ENCODE measurements at regions not wholly inside any gene's neighbourhood (a gene's known extent, or its start where the extent isn't known, plus 50 kb on each side); places are given as distances from the start of the nearest gene placed in this dataset.

- TF ChIP-seq CTCF (conservative IDR thresholded peaks at IDR 0.05; ENCODE audit: low read depth, low read length) = no peak
- no peak for DNase-seq (ENCODE audit: low read depth)
- H3K4me3 ChIP-seq (ENCODE audit: low read depth, low read length) = no peak overlapping the region
Observed at GRCh38 chr1:5456090-5456811, 536.0 kb downstream of the NPHP4 start.

- H3K4me3 ChIP-seq (ENCODE audit: low read depth, low read length) = no peak overlapping the region
- DNase-seq (ENCODE audit: low read depth) = no peak
- TF ChIP-seq CTCF (conservative IDR thresholded peaks at IDR 0.05; ENCODE audit: low read depth, low read length) = no peak
Observed at GRCh38 chr1:5455651-5456050, 536.6 kb downstream of the NPHP4 start.

GRCh38 chr1:5455056-5455455 is 537.2 kb downstream of the NPHP4 start:
- TF ChIP-seq CTCF (conservative IDR thresholded peaks at IDR 0.05; ENCODE audit: low read depth, low read length) = no peak
- no peak overlapping the region for H3K4me3 ChIP-seq (ENCODE audit: low read depth, low read length)
- no peak for DNase-seq (ENCODE audit: low read depth)

GRCh38 chr1:5453347-5453746 is 538.9 kb downstream of the NPHP4 start:
- H3K4me3 ChIP-seq (ENCODE audit: low read depth, low read length) = no peak overlapping the region
- TF ChIP-seq CTCF (conservative IDR thresholded peaks at IDR 0.05; ENCODE audit: low read depth, low read length) = no peak

GRCh38 chr1:5451671-5452070 is 540.6 kb downstream of the NPHP4 start:
- H3K4me3 ChIP-seq (ENCODE audit: low read depth, low read length) = no peak overlapping the region
- no peak for TF ChIP-seq CTCF (conservative IDR thresholded peaks at IDR 0.05; ENCODE audit: low read depth, low read length)

More at GRCh38 chr1:5453347-5453746, 538.9 kb downstream of the NPHP4 start:
- DNase-seq (ENCODE audit: low read depth) = no peak

GRCh38 chr1:5448486-5448885 is 543.7 kb downstream of the NPHP4 start:
- TF ChIP-seq CTCF (conservative IDR thresholded peaks at IDR 0.05; ENCODE audit: low read depth, low read length) = no peak
- DNase-seq (ENCODE audit: low read depth) = no peak
- no peak overlapping the region for H3K4me3 ChIP-seq (ENCODE audit: low read depth, low read length)

More at GRCh38 chr1:5451671-5452070, 540.6 kb downstream of the NPHP4 start:
- no peak for DNase-seq (ENCODE audit: low read depth)

- no peak overlapping the region for H3K4me3 ChIP-seq (ENCODE audit: low read depth, low read length)
- TF ChIP-seq CTCF (conservative IDR thresholded peaks at IDR 0.05; ENCODE audit: low read depth, low read length) = no peak
- no peak for DNase-seq (ENCODE audit: low read depth)
Observed at GRCh38 chr1:5447503-5447960, 544.7 kb downstream of the NPHP4 start.

All from epithelial cell of proximal tubule (primary cell).